ENCODE measurements at regions not wholly inside any gene's neighbourhood (a gene's known extent, or its start where the extent isn't known, plus 50 kb on each side); places are given as distances from the start of the nearest gene placed in this dataset.

DNA sequence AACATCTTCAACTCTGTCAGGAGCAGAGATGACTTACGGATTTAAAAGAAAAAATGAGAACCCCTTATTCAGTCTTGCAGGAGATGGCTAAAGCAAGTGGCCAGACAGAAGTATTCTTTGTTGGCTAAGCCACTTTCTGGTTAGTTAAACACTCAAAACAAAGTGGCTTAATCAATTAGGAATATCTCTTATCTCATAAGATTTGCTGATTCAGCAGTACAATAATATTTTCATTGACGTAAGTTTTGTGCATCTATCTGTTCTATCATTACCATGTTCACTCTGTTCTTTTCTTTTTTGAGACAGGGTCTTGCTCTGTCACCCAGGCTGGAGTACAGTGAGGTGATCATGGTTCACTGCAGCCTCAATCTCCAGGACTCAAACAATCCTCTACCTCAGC is 342.0 kb downstream of the EN1 start:
- no peak overlapping the region for H3K4me2 ChIP-seq (ENCODE audit: insufficient read depth, low read length)
- TF ChIP-seq, protein P1, sequence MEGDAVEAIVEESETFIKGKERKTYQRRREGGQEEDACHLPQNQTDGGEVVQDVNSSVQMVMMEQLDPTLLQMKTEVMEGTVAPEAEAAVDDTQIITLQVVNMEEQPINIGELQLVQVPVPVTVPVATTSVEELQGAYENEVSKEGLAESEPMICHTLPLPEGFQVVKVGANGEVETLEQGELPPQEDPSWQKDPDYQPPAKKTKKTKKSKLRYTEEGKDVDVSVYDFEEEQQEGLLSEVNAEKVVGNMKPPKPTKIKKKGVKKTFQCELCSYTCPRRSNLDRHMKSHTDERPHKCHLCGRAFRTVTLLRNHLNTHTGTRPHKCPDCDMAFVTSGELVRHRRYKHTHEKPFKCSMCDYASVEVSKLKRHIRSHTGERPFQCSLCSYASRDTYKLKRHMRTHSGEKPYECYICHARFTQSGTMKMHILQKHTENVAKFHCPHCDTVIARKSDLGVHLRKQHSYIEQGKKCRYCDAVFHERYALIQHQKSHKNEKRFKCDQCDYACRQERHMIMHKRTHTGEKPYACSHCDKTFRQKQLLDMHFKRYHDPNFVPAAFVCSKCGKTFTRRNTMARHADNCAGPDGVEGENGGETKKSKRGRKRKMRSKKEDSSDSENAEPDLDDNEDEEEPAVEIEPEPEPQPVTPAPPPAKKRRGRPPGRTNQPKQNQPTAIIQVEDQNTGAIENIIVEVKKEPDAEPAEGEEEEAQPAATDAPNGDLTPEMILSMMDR (IDR thresholded peaks at IDR 0.05; ENCODE audit: extremely low read depth, low read depth, low read length): no peak
- H3K4me3 ChIP-seq (ENCODE audit: insufficient read depth, low read length): no peak overlapping the region
- no peaks in the 10 kb centered on the region for H3K36me3 ChIP-seq (ENCODE audit: insufficient read depth, low read length)
- no peak overlapping the region for H2AFZ ChIP-seq (ENCODE audit: low read length)
- no peaks in the 10 kb centered on the region for H3K79me2 ChIP-seq (ENCODE audit: insufficient read depth, low read length)
- H3K27ac ChIP-seq (ENCODE audit: low read depth, low read length): no peak overlapping the region
- H4K20me1 ChIP-seq (ENCODE audit: insufficient read depth, low read length): no peaks in the 10 kb centered on the region
- no peaks in the 10 kb centered on the region for H3K9me3 ChIP-seq (ENCODE audit: low read depth, low read length)
- no peaks in the 10 kb centered on the region for H3K4me1 ChIP-seq (ENCODE audit: insufficient read depth, low read length)
- H3K27me3 ChIP-seq (ENCODE audit: insufficient read depth, low read length): peaks cover 3% of the 10 kb centered on the region
- no peak for DNase-seq (ENCODE audit: insufficient read length, low spot score, missing footprints)

DNA sequence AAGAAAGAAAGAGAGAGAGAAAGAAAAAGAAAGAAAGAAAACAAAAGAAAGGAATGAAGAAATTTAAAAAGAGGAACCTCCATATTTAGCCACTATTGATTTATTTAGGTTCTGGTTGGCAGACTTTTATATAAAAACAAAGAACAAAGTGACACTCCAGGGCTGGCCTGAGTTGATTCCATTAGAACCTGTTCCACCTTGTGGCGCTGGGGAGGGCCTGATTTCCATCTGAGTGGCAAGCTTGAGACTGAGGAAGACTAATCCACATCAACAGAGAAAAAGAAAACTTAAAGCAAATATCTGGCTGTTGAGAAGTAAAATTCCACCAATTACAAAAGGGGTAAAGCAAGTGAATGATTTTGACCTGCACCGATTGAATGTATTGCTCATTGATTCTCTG is 345.3 kb downstream of the EN1 start:
- H4K20me1 ChIP-seq (ENCODE audit: insufficient read depth, low read length): no peaks in the 10 kb centered on the region
- H3K4me1 ChIP-seq (ENCODE audit: insufficient read depth, low read length): no peaks in the 10 kb centered on the region
- peaks cover 3% of the 10 kb centered on the region for H3K27me3 ChIP-seq (ENCODE audit: insufficient read depth, low read length)
- DNase-seq (ENCODE audit: insufficient read length, low spot score, missing footprints): no peak
- H3K9me3 ChIP-seq (ENCODE audit: low read depth, low read length): no peaks in the 10 kb centered on the region
- TF ChIP-seq, protein P1 (IDR thresholded peaks at IDR 0.05; ENCODE audit: extremely low read depth, low read depth, low read length): no peak
- H2AFZ ChIP-seq (ENCODE audit: low read length): no peak overlapping the region
- no peak overlapping the region for H3K27ac ChIP-seq (ENCODE audit: low read depth, low read length)
- H3K36me3 ChIP-seq (ENCODE audit: insufficient read depth, low read length): no peaks in the 10 kb centered on the region
- no peak overlapping the region for H3K4me3 ChIP-seq (ENCODE audit: insufficient read depth, low read length)
- no peaks in the 10 kb centered on the region for H3K79me2 ChIP-seq (ENCODE audit: insufficient read depth, low read length)
- no peak overlapping the region for H3K4me2 ChIP-seq (ENCODE audit: insufficient read depth, low read length)

DNA sequence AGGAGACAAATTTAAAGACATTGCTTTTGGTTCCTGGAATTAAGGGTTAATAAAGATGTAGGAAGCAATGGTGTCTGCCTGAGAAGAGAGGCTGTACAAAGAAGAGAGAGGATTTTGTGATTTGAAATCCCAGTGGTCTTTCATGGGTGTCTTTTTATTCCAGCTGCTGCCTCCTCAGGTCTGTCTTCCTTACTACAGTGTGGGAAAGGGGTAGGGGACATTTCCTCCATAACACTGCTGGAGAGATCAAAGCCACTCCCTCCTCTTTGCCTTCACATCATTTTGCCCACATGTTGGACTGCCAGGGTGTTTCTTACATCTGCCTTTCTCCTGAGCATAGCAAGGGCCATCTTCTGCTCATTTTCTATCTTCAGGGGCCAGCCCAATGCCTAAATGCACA is 348.5 kb downstream of the EN1 start:
- Histone ChIP-seq H3K4me2 (ENCODE audit: insufficient read depth, low read length) (no peak overlapping the region), H2AFZ (ENCODE audit: low read length) (no peak overlapping the region), H3K9me3 (ENCODE audit: low read depth, low read length) (no peaks in the 10 kb centered on the region), H4K20me1 (ENCODE audit: insufficient read depth, low read length) (no peaks in the 10 kb centered on the region), H3K4me3 (ENCODE audit: insufficient read depth, low read length) (no peak overlapping the region), H3K36me3 (ENCODE audit: insufficient read depth, low read length) (no peaks in the 10 kb centered on the region), H3K27ac (ENCODE audit: low read depth, low read length) (no peak overlapping the region), H3K79me2 (ENCODE audit: insufficient read depth, low read length) (no peaks in the 10 kb centered on the region), H3K4me1 (ENCODE audit: insufficient read depth, low read length) (no peaks in the 10 kb centered on the region), H3K27me3 (ENCODE audit: insufficient read depth, low read length) (no peaks in the 10 kb centered on the region)
- no peak for DNase-seq (ENCODE audit: insufficient read length, low spot score, missing footprints)
- TF ChIP-seq, protein P1 (IDR thresholded peaks at IDR 0.05; ENCODE audit: extremely low read depth, low read depth, low read length): no peak

DNA sequence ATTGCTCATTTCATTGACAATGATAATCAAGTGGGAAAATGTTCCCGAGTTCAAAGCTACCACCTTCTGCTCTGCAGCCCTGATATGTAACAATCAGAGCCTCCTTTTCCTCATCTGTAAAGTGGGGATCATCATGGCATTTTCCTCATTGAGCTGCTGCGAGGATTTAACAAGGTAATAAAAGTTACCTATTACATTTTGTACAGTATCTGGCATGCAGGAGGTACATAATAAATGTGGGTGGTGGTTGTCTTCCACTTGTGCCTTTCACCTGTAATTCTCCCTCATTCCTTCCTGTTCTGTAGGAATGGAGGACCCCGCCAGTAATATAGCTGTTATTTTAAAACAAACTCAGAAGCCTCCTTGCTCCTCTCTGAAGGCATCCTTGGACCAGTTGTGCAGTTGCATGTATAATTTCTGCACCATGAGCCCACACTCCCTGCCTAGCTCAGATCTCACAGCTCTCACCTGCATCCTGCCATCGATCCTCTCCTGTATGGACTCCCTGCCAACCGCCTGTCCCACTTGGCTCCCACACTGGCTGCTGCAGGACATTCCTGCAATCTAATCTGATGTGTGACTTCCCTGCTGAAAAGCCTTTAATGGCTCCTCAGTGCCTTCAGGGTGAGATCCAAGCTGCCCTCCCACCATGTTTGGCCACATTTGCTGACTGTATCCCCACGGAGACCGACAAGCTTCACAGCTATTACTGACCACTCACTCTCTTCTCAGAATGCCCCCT is 350.4 kb downstream of the EN1 start:
- Histone ChIP-seq H3K4me1 (ENCODE audit: insufficient read depth, low read length) (no peaks in the 10 kb centered on the region), H4K20me1 (ENCODE audit: insufficient read depth, low read length) (no peaks in the 10 kb centered on the region), H3K27ac (ENCODE audit: low read depth, low read length) (no peak overlapping the region), H3K79me2 (ENCODE audit: insufficient read depth, low read length) (no peaks in the 10 kb centered on the region), H3K4me2 (ENCODE audit: insufficient read depth, low read length) (no peak overlapping the region), H3K9me3 (ENCODE audit: low read depth, low read length) (peaks cover 2% of the 10 kb centered on the region), H3K36me3 (ENCODE audit: insufficient read depth, low read length) (no peaks in the 10 kb centered on the region), H3K4me3 (ENCODE audit: insufficient read depth, low read length) (no peak overlapping the region), H3K27me3 (ENCODE audit: insufficient read depth, low read length) (no peaks in the 10 kb centered on the region), H2AFZ (ENCODE audit: low read length) (no peak overlapping the region)
- TF ChIP-seq, protein P1 (IDR thresholded peaks at IDR 0.05; ENCODE audit: extremely low read depth, low read depth, low read length): no peak
- DNase-seq (ENCODE audit: insufficient read length, low spot score, missing footprints): no peak
